Right forelimb (tissue), 1 donor: ENCODE measurements at regions not wholly inside any gene's neighbourhood (a gene's known extent, or its start where the extent isn't known, plus 50 kb on each side); places are given as distances from the start of the nearest gene placed in this dataset.
"Not testable (repeated sequence)": the region's sequence is repeated elsewhere in the genome, so short reads cannot be mapped to it uniquely, and the experiment has no call there.

Source experiments
- DNase-seq: peaks from one replicate; pipeline ENCODE4 v3.0.0-alpha.2; 2018

- DNase-seq: no peak
Measured at GRCh38 chr17:53016085-53016484, 806.6 kb upstream of the KIF2B start.

- DNase-seq: no peak
Measured at GRCh38 chr17:53012364-53012763, 810.4 kb upstream of the KIF2B start.

GRCh38 chr17:53006006-53006405 lies 816.7 kb upstream of the KIF2B start:
- no peak for DNase-seq

GRCh38 chr17:53004902-53005301 lies 817.8 kb upstream of the KIF2B start:
- no peak for DNase-seq

- DNase-seq: no peak
Measured at GRCh38 chr17:52995881-52996280, 826.8 kb upstream of the KIF2B start.

GRCh38 chr17:52995147-52995546 lies 827.6 kb upstream of the KIF2B start:
- DNase-seq: no peak

GRCh38 chr17:52986056-52986662 lies 827.6 kb upstream of the CA10 start:
- no peak for DNase-seq

GRCh38 chr17:52982331-52982730 lies 823.8 kb upstream of the CA10 start:
- no peak for DNase-seq

GRCh38 chr17:52979921-52980320 lies 821.4 kb upstream of the CA10 start:
- DNase-seq: no peak

GRCh38 chr17:52965856-52966255 lies 807.3 kb upstream of the CA10 start:
- DNase-seq: no peak

- DNase-seq: not testable (repeated sequence)
Measured at GRCh38 chr17:52961751-52962150, 803.2 kb upstream of the CA10 start.

- no peak for DNase-seq
Measured at GRCh38 chr17:52957411-52957810, 798.9 kb upstream of the CA10 start.

- no peak for DNase-seq
Measured at GRCh38 chr17:52947418-52947817, 788.9 kb upstream of the CA10 start.

GRCh38 chr17:52938623-52939230 lies 780.2 kb upstream of the CA10 start:
- DNase-seq: no peak

GRCh38 chr17:52930581-52930980 lies 772.1 kb upstream of the CA10 start:
- no peak for DNase-seq

- no peak for DNase-seq
Measured at GRCh38 chr17:52930145-52930544, 771.6 kb upstream of the CA10 start.

GRCh38 chr17:52923658-52924057 lies 765.1 kb upstream of the CA10 start:
- no peak for DNase-seq

GRCh38 chr17:52899235-52899634 lies 740.7 kb upstream of the CA10 start:
- DNase-seq: no peak

GRCh38 chr17:52895272-52895671 lies 736.8 kb upstream of the CA10 start:
- DNase-seq: no peak

GRCh38 chr17:52892334-52892733 lies 733.8 kb upstream of the CA10 start:
- no peak for DNase-seq

- DNase-seq: no peak
Measured at GRCh38 chr17:52885882-52886281, 727.4 kb upstream of the CA10 start.

- DNase-seq: not testable (repeated sequence)
Measured at GRCh38 chr17:52883907-52884491, 725.5 kb upstream of the CA10 start.

- DNase-seq: not testable (repeated sequence)
Measured at GRCh38 chr17:52846767-52847166, 688.3 kb upstream of the CA10 start.

- no peak for DNase-seq
Measured at GRCh38 chr17:52841971-52842370, 683.5 kb upstream of the CA10 start.

- no peak for DNase-seq
Measured at GRCh38 chr17:52837492-52837891, 679.0 kb upstream of the CA10 start.
